Loucy (cell line): ENCODE measurements at regions not wholly inside any gene's neighbourhood (a gene's known extent, or its start where the extent isn't known, plus 50 kb on each side); places are given as distances from the start of the nearest gene placed in this dataset.

Experiments used
- H2AFZ ChIP-seq: fragments of 200-600 bp; sonication (generic); 2 replicates; pipeline ENCODE4 v1.6.0; 2016; ENCODE audit warnings: antibody characterized with exemption, mild to moderate bottlenecking, low read length, moderate library complexity
- H3F3A ChIP-seq: fragments of 200-600 bp; 2 replicates; pipeline ENCODE4 v1.6.0; 2016; ENCODE audit warnings: antibody characterized with exemption, low read depth, mild to moderate bottlenecking
- H3K27me3 ChIP-seq: fragments of 200-600 bp; sonication (generic); 2 replicates; pipeline ENCODE4 v1.6.1; 2014; ENCODE audit warnings: low read length, mild to moderate bottlenecking; ENCODE audit not compliant: insufficient read depth, poor library complexity, severe bottlenecking
- H3K36me3 ChIP-seq: fragments of 200-600 bp; sonication (generic); 2 replicates; pipeline ENCODE4 v1.6.1; 2016; ENCODE audit warnings: low read length; ENCODE audit not compliant: insufficient read depth
- H3K4me1 ChIP-seq: fragments of 200-600 bp; sonication (generic); 2 replicates; pipeline ENCODE4 v1.5.1; 2014; ENCODE audit warnings: low read length, mild to moderate bottlenecking; ENCODE audit not compliant: insufficient read depth, poor library complexity, severe bottlenecking
- H3K4me2 ChIP-seq: fragments of 200-600 bp; sonication (generic); 2 replicates; pipeline ENCODE4 v1.6.0; 2014; ENCODE audit warnings: antibody characterized with exemption, low read length, low read depth, mild to moderate bottlenecking; ENCODE audit not compliant: poor library complexity, severe bottlenecking
- H3K4me3 ChIP-seq: fragments of 200-600 bp; sonication (generic); 2 replicates; pipeline ENCODE4 v1.5.1; 2014; ENCODE audit warnings: low read length, mild to moderate bottlenecking, mixed read lengths; ENCODE audit not compliant: poor library complexity, severe bottlenecking
- H3K79me2 ChIP-seq: fragments of 200-600 bp; sonication (generic); 2 replicates; pipeline ENCODE4 v1.6.1; 2014; ENCODE audit warnings: low read length; ENCODE audit not compliant: insufficient read depth
- H3K9ac ChIP-seq: fragments of 200-600 bp; sonication (generic); 2 replicates; pipeline ENCODE4 v1.6.0; 2014; ENCODE audit warnings: mild to moderate bottlenecking, low read depth, low read length, moderate library complexity; ENCODE audit not compliant: poor library complexity, severe bottlenecking
- H3K9me2 ChIP-seq: fragments of 200-600 bp; sonication (generic); replicated peaks from 2 replicates; pipeline ENCODE4 v1.6.1; 2016; ENCODE audit warnings: low read depth, low read length, mixed read lengths
- H3K9me3 ChIP-seq: fragments of 200-600 bp; sonication (generic); 2 replicates; pipeline ENCODE4 v1.6.1; 2014; ENCODE audit warnings: mild to moderate bottlenecking, antibody characterized with exemption, low read length, low read depth; ENCODE audit not compliant: insufficient read depth
- H4K20me1 ChIP-seq: fragments of 200-600 bp; sonication (generic); 2 replicates; pipeline ENCODE4 v1.6.0; 2014; ENCODE audit warnings: antibody characterized with exemption, low read length, mild to moderate bottlenecking; ENCODE audit not compliant: insufficient read depth, poor library complexity, severe bottlenecking
- CTCF ChIP-seq: fragments of 200-600 bp; sonication (generic); conservative IDR thresholded peaks from 2 replicates; pipeline ENCODE4 v1.5.1; 2014; ENCODE audit warnings: mild to moderate bottlenecking, antibody characterized with exemption, low read length
- EZH2phosphoT487 ChIP-seq: fragments of 200-600 bp; IDR thresholded peaks from 2 replicates; pipeline ENCODE4 v1.6.1; 2018; ENCODE audit warnings: antibody characterized with exemption, mild to moderate bottlenecking, moderate library complexity, borderline replicate concordance

DNA sequence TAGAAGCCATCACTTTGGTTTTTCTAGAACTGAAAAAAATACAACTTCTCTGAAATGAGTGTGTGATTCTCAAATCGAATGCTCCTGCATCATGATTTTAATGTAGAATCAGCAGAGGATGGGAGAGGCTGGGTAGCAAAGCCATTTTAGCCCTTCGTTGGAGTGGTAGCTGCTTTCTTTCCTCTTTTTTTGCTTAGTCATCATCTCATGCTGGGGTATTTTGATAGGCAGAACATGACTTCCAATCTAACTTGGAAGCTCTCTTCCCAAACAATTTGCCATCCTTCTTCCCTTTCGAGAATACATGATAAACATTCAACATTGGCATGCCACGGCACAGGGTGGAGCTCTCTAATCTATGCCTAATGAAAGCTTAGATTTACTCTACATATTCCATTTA lies 311.2 kb upstream of the LRATD1 start:
- Histone ChIP-seq H3K9me3 (no peaks in the 10 kb centered on the region), H3K9ac (no peak overlapping the region), H3K79me2 (no peaks in the 10 kb centered on the region), H3K9me2 (no peaks in the 10 kb centered on the region), H3F3A (no peaks in the 10 kb centered on the region), H3K27me3 (no peaks in the 10 kb centered on the region), H3K36me3 (no peaks in the 10 kb centered on the region), H3K4me2 (no peak overlapping the region), H3K4me3 (no peak overlapping the region), H4K20me1 (no peaks in the 10 kb centered on the region), H3K4me1 (no peaks in the 10 kb centered on the region), H2AFZ (no peak overlapping the region)
- TF ChIP-seq EZH2phosphoT487: no peak
- TF ChIP-seq CTCF: no peak

DNA sequence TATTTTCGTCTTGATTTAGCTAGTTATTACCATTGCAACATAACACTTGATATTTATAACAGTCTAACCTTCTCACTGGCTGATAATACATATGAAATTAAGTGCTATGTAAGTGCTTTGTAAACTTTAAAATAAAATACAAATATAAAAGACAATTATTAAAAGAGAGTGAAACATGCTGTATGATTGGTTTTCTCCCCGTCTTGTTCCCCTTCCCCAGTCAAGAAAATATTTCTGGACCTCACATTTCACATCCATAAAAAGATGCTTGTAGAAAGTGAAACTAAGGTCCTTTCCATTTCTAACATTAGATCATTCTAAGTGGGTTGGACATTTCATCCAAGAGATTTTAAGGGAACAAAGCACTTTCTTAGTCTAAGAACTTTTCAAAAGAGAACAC lies 310.2 kb upstream of the LRATD1 start:
- H3K4me3 ChIP-seq: no peak overlapping the region
- no peaks in the 10 kb centered on the region for H3K79me2 ChIP-seq
- no peaks in the 10 kb centered on the region for H3K9me2 ChIP-seq
- no peaks in the 10 kb centered on the region for H4K20me1 ChIP-seq
- H3F3A ChIP-seq: no peaks in the 10 kb centered on the region
- H3K36me3 ChIP-seq: no peaks in the 10 kb centered on the region
- no peak overlapping the region for H3K4me2 ChIP-seq
- no peak overlapping the region for H2AFZ ChIP-seq
- TF ChIP-seq CTCF: no peak
- no peak for TF ChIP-seq EZH2phosphoT487
- H3K9ac ChIP-seq: no peak overlapping the region
- no peaks in the 10 kb centered on the region for H3K9me3 ChIP-seq
- no peaks in the 10 kb centered on the region for H3K27me3 ChIP-seq
- no peaks in the 10 kb centered on the region for H3K4me1 ChIP-seq

- Histone ChIP-seq H3K4me3 (no peak overlapping the region), H3F3A (no peaks in the 10 kb centered on the region), H3K4me2 (no peak overlapping the region), H4K20me1 (no peaks in the 10 kb centered on the region), H3K9me3 (no peaks in the 10 kb centered on the region), H3K4me1 (no peaks in the 10 kb centered on the region), H3K9ac (no peak overlapping the region), H2AFZ (no peak overlapping the region), H3K36me3 (no peaks in the 10 kb centered on the region), H3K9me2 (no peaks in the 10 kb centered on the region), H3K79me2 (no peaks in the 10 kb centered on the region), H3K27me3 (no peaks in the 10 kb centered on the region)
- TF ChIP-seq EZH2phosphoT487: no peak
- TF ChIP-seq CTCF: no peak
These were observed 308.2 kb upstream of the LRATD1 start for GRCh38 chr2:14324308-14324707.
